Spinal cord (tissue), 9 donors: ENCODE measurements at regions not wholly inside any gene's neighbourhood (a gene's known extent, or its start where the extent isn't known, plus 50 kb on each side); places are given as distances from the start of the nearest gene placed in this dataset.
"Not testable (repeated sequence)": the region's sequence is repeated elsewhere in the genome, so short reads cannot be mapped to it uniquely, and the experiment has no call there.

Experiments
- DNase-seq, 6 donors: peaks; one replicate each; pipeline versions ENCODE4 v3.0.0 to v3.0.0-alpha.2; 2013 to 2015; ENCODE audit warnings: low spot score in 6 of 6, low read depth in 4 of 6
- H3K27ac ChIP-seq: one replicate; pipeline ENCODE4 v1.5.1; 2013; ENCODE audit warnings: low read depth, low read length, control low read depth
- H3K27me3 ChIP-seq: one replicate; pipeline ENCODE4 v1.6.1; 2013; ENCODE audit warnings: low read length; ENCODE audit not compliant: control insufficient read depth, insufficient read depth
- H3K36me3 ChIP-seq: one replicate; pipeline ENCODE4 v1.6.1; 2013; ENCODE audit warnings: low read length; ENCODE audit not compliant: control insufficient read depth, insufficient read depth
- H3K4me1 ChIP-seq: one replicate; pipeline ENCODE4 v1.6.1; 2013; ENCODE audit warnings: low read length; ENCODE audit not compliant: control insufficient read depth, insufficient read depth
- H3K4me3 ChIP-seq: one replicate; pipeline ENCODE4 v1.5.1; 2013; ENCODE audit warnings: low read depth, low read length, control low read depth
- H3K9me3 ChIP-seq: one replicate; pipeline ENCODE4 v1.6.1; 2013; ENCODE audit warnings: low read length; ENCODE audit not compliant: control insufficient read depth, insufficient read depth
- WGBS: methylation state at CpG from one replicate; pipeline ENCODE4 v1.1.5; 2013; ENCODE audit warnings: missing lambda C conversion rate; ENCODE audit not compliant: insufficient coverage; 5-methylcytosine and 5-hydroxymethylcytosine counted together
- donor health status: healthy.

- no peaks in the 10 kb centered on the region for H3K4me1 ChIP-seq
- DNase-seq, result no peak
- no peaks in the 10 kb centered on the region for H3K36me3 ChIP-seq
- H3K4me3 ChIP-seq, result no peak overlapping the region
- no peak overlapping the region for H3K27ac ChIP-seq
- WGBS, result 100% methylated on average over 1 of the region's 1 CpG
- H3K9me3 ChIP-seq, result no peaks in the 10 kb centered on the region
- H3K27me3 ChIP-seq, result no peaks in the 10 kb centered on the region
Observed at GRCh38 chr10:44573821-44574220, 188.9 kb upstream of the CXCL12 start.

GRCh38 chr10:44574596-44575480, 189.9 kb upstream of the CXCL12 start:
- Histone ChIP-seq H3K27me3 (no peaks in the 10 kb centered on the region), H3K27ac (no peak overlapping the region), H3K9me3 (no peaks in the 10 kb centered on the region), H3K4me3 (no peak overlapping the region), H3K4me1 (no peaks in the 10 kb centered on the region), H3K36me3 (no peaks in the 10 kb centered on the region)
- DNase-seq, result no peak
- WGBS, result 85% methylated on average over 8 of the region's 10 CpGs

- no peaks in the 10 kb centered on the region for H3K4me1 ChIP-seq
- no peak overlapping the region for H3K4me3 ChIP-seq
- no peaks in the 10 kb centered on the region for H3K9me3 ChIP-seq
- no peak for DNase-seq
- no peak overlapping the region for H3K27ac ChIP-seq
- WGBS, result 93% methylated on average over 18 of the region's 18 CpGs
- no peaks in the 10 kb centered on the region for H3K27me3 ChIP-seq
- H3K36me3 ChIP-seq, result no peaks in the 10 kb centered on the region
Observed at GRCh38 chr10:44575601-44576380, 190.9 kb upstream of the CXCL12 start.

GRCh38 chr10:44576702-44577191, 191.8 kb upstream of the CXCL12 start:
- Histone ChIP-seq H3K9me3 (no peaks in the 10 kb centered on the region), H3K27me3 (no peaks in the 10 kb centered on the region), H3K4me3 (no peak overlapping the region), H3K4me1 (no peaks in the 10 kb centered on the region), H3K36me3 (no peaks in the 10 kb centered on the region), H3K27ac (no peak overlapping the region)
- DNase-seq, result peak in 2 of 6 donors; percentile 19 to 46
- WGBS, result 79% methylated on average over 6 of the region's 6 CpGs

- Histone ChIP-seq H3K4me3 (no peak overlapping the region), H3K4me1 (no peaks in the 10 kb centered on the region), H3K27ac (no peak overlapping the region), H3K27me3 (no peaks in the 10 kb centered on the region), H3K9me3 (no peaks in the 10 kb centered on the region), H3K36me3 (no peaks in the 10 kb centered on the region)
- no peak for DNase-seq
- 96% methylated on average over 2 of the region's 3 CpGs for WGBS
Observed at GRCh38 chr10:44577533-44577932, 192.6 kb upstream of the CXCL12 start.

GRCh38 chr10:44578271-44578670, 193.4 kb upstream of the CXCL12 start:
- Histone ChIP-seq H3K27me3 (no peaks in the 10 kb centered on the region), H3K27ac (no peak overlapping the region), H3K9me3 (no peaks in the 10 kb centered on the region), H3K36me3 (no peaks in the 10 kb centered on the region), H3K4me1 (no peaks in the 10 kb centered on the region), H3K4me3 (no peak overlapping the region)
- DNase-seq, result no peak
- WGBS, result 67% methylated on average over 1 of the region's 1 CpG

GRCh38 chr10:44578963-44579362, 194.1 kb upstream of the CXCL12 start:
- H3K4me3 ChIP-seq, H3K4me1 ChIP-seq, H3K9me3 ChIP-seq, DNase-seq, H3K27ac ChIP-seq, H3K36me3 ChIP-seq, H3K27me3 ChIP-seq: not testable (repeated sequence)
- WGBS, result no CpG with 5 or more reads among the region's 1 CpG

- Histone ChIP-seq H3K4me1 (no peaks in the 10 kb centered on the region), H3K4me3 (no peak overlapping the region), H3K36me3 (no peaks in the 10 kb centered on the region), H3K27ac (no peak overlapping the region), H3K27me3 (no peaks in the 10 kb centered on the region), H3K9me3 (no peaks in the 10 kb centered on the region)
- WGBS, result 85% methylated on average over 8 of the region's 8 CpGs
- DNase-seq, result no peak
Observed at GRCh38 chr10:44581996-44582395, 197.1 kb upstream of the CXCL12 start.

GRCh38 chr10:44587488-44588318, 202.8 kb upstream of the CXCL12 start:
- WGBS, result 78% methylated on average over 8 of the region's 11 CpGs
- Histone ChIP-seq H3K4me3 (no peak overlapping the region), H3K36me3 (no peaks in the 10 kb centered on the region), H3K4me1 (peaks cover 10% of the 10 kb centered on the region), H3K9me3 (no peaks in the 10 kb centered on the region), H3K27me3 (no peaks in the 10 kb centered on the region), H3K27ac (no peak overlapping the region)
- peak in 1 of 6 donors; percentile 21 for DNase-seq
